Thoracic aorta (tissue), 2 donors: ENCODE measurements at regions not wholly inside any gene's neighbourhood (a gene's known extent, or its start where the extent isn't known, plus 50 kb on each side); places are given as distances from the start of the nearest gene placed in this dataset.

Experiments used
- ATAC-seq: fragments of 150-250 bp; one replicate; pipeline ENCODE4 v1.8.0; 2017; ENCODE audit warnings: low read depth; ENCODE audit not compliant: insufficient number of reproducible peaks, low FRiP score
- DNase-seq: peaks from one replicate; pipeline ENCODE4 v3.0.0-alpha.2; 2020; ENCODE audit warnings: low spot score
- H3K27ac ChIP-seq, 2 donors: fragments of 200-600 bp; sonication (generic); 1 replicate in 1 of 2; 2 replicates in 1 of 2; pipeline ENCODE4 v1.5.1; 2016; ENCODE audit warnings: mild to moderate bottlenecking in 2 of 2, moderate library complexity in 2 of 2
- H3K27me3 ChIP-seq: fragments of 200-600 bp; sonication (generic); replicated peaks from 2 replicates; pipeline ENCODE4 v1.6.0; 2016; ENCODE audit warnings: mild to moderate bottlenecking; ENCODE audit not compliant: insufficient read depth
- H3K36me3 ChIP-seq: fragments of 200-600 bp; sonication (generic); one replicate; pipeline ENCODE4 v1.5.1; 2016
- H3K4me1 ChIP-seq, 2 donors: fragments of 200-600 bp; sonication (generic); 1 replicate in 1 of 2; 2 replicates in 1 of 2; pipeline versions ENCODE4 v1.5.1 to v1.6.0; 2016; ENCODE audit warnings: low read depth in 2 of 2, mild to moderate bottlenecking in 1 of 2; ENCODE audit not compliant: control insufficient read depth in 1 of 2
- H3K4me3 ChIP-seq: fragments of 200-600 bp; sonication (generic); 2 replicates; pipeline ENCODE4 v1.5.1; 2016; ENCODE audit warnings: mild to moderate bottlenecking
- H3K9me3 ChIP-seq: fragments of 200-600 bp; sonication (generic); 2 replicates; pipeline ENCODE4 v1.5.1; 2016
- CTCF ChIP-seq: fragments of 200-600 bp; sonication (generic); IDR thresholded peaks from one replicate; pipeline ENCODE4 v1.5.1; 2019; ENCODE audit warnings: antibody characterized with exemption

GRCh38 chr11:134879341-134879740 is 467.3 kb upstream of the B3GAT1 start:
- Histone ChIP-seq H3K4me3 (no peak overlapping the region), H3K36me3 (no peaks in the 10 kb centered on the region), H3K4me1 (no peaks in the 10 kb centered on the region), H3K27me3 (no peaks in the 10 kb centered on the region), H3K27ac (no peak overlapping the region), H3K9me3 (no peaks in the 10 kb centered on the region)
- DNase-seq (no peak), ATAC-seq (no peak)
- no peak for TF ChIP-seq CTCF

- no peak for ATAC-seq
- TF ChIP-seq CTCF = no peak
These were observed 466.7 kb upstream of the B3GAT1 start for GRCh38 chr11:134878785-134879184.

GRCh38 chr11:134876226-134876625 is 464.2 kb upstream of the B3GAT1 start:
- no peaks in the 10 kb centered on the region for H3K4me1 ChIP-seq
- no peaks in the 10 kb centered on the region for H3K27me3 ChIP-seq
- DNase-seq (no peak), ATAC-seq (no peak)
- H3K4me3 ChIP-seq = no peak overlapping the region
- H3K27ac ChIP-seq = no peak overlapping the region
- TF ChIP-seq CTCF = no peak
- H3K9me3 ChIP-seq = no peaks in the 10 kb centered on the region
- H3K36me3 ChIP-seq = no peaks in the 10 kb centered on the region

More at GRCh38 chr11:134878785-134879184, 466.7 kb upstream of the B3GAT1 start:
- DNase-seq = no peak
- Histone ChIP-seq H3K9me3 (no peaks in the 10 kb centered on the region), H3K27me3 (no peaks in the 10 kb centered on the region), H3K4me1 (no peaks in the 10 kb centered on the region), H3K27ac (no peak overlapping the region), H3K36me3 (no peaks in the 10 kb centered on the region), H3K4me3 (no peak overlapping the region)

- Histone ChIP-seq H3K27me3 (no peaks in the 10 kb centered on the region), H3K4me1 (no peaks in the 10 kb centered on the region), H3K36me3 (no peaks in the 10 kb centered on the region), H3K9me3 (no peaks in the 10 kb centered on the region), H3K27ac (no peak overlapping the region), H3K4me3 (no peak overlapping the region)
- no peak for DNase-seq
- TF ChIP-seq CTCF = no peak
- ATAC-seq = no peak
These were observed 455.1 kb upstream of the B3GAT1 start for GRCh38 chr11:134866981-134867675.

- no peak for DNase-seq
- no peaks in the 10 kb centered on the region for H3K4me1 ChIP-seq
- no peak for ATAC-seq
- no peaks in the 10 kb centered on the region for H3K36me3 ChIP-seq
- H3K9me3 ChIP-seq = no peaks in the 10 kb centered on the region
- H3K27ac ChIP-seq = no peak overlapping the region
- H3K27me3 ChIP-seq = no peaks in the 10 kb centered on the region
- no peak overlapping the region for H3K4me3 ChIP-seq
- no peak for TF ChIP-seq CTCF
These were observed 454.2 kb upstream of the B3GAT1 start for GRCh38 chr11:134866215-134866614.
